Activated CD8-positive, alpha-beta memory T cell treated with anti-CD3 and anti-CD28 coated beads, Interleukin-2, amount 10 ng/mL, durations not matched to agents 7 days and 5 days (primary cell): ENCODE measurements at regions not wholly inside any gene's neighbourhood (a gene's known extent, or its start where the extent isn't known, plus 50 kb on each side); places are given as distances from the start of the nearest gene placed in this dataset.

Experiments used
- ATAC-seq: fragments of 150-1000 bp; cut with Tn5 transposase; one replicate; pipeline ENCODE4 v1.10.0; 2021; ENCODE audit warnings: moderate library complexity
- CTCF ChIA-PET: fragments of 350-600 bp; sonication (Branson Sonifier 250); formaldehyde crosslinking; loops from one replicate; lab custom pipeline; 2021; ENCODE audit warnings: antibody characterized with exemption; lab: Charles Lee
- DNase-seq: peaks from one replicate; pipeline ENCODE4 v3.0.0-alpha.2; 2020
- H3K27ac Mint-ChIP-seq: one replicate; pipeline ENCODE4 v1.8.0; 2021; ENCODE audit warnings: mild to moderate bottlenecking, mixed read lengths
- H3K27me3 Mint-ChIP-seq: one replicate; pipeline ENCODE4 v1.8.0; 2021; ENCODE audit warnings: mixed read lengths
- H3K36me3 Mint-ChIP-seq: one replicate; pipeline ENCODE4 v1.8.0; 2021; ENCODE audit warnings: mild to moderate bottlenecking, mixed read lengths
- H3K4me1 Mint-ChIP-seq: one replicate; pipeline ENCODE4 v1.8.0; 2021; ENCODE audit warnings: mixed read lengths
- H3K4me3 Mint-ChIP-seq: one replicate; pipeline ENCODE4 v1.8.0; 2021; ENCODE audit warnings: mild to moderate bottlenecking, moderate library complexity, mixed read lengths
- H3K9me3 Mint-ChIP-seq: one replicate; pipeline ENCODE4 v1.8.0; 2022; ENCODE audit warnings: low read depth, mixed read lengths

- CTCF ChIA-PET = interaction anchor here (1.2 kb wide), 1 partner anchor 485 kb away, joined by 3 read pairs; no protein-coding TSS in a partner anchor
- no peak overlapping the region for H3K4me3 Mint-ChIP-seq
- peaks cover 1% of the 10 kb centered on the region for H3K9me3 Mint-ChIP-seq
- DNase-seq (no peak), ATAC-seq (no peak)
- no peaks in the 10 kb centered on the region for H3K27me3 Mint-ChIP-seq
- H3K27ac Mint-ChIP-seq = no peak overlapping the region
- H3K36me3 Mint-ChIP-seq = peaks cover 5% of the 10 kb centered on the region
- H3K4me1 Mint-ChIP-seq = peaks cover 6% of the 10 kb centered on the region
Measured at GRCh38 chr12:91866566-91866965, 279.1 kb downstream of the BTG1 start.

- Mint-ChIP-seq H3K9me3 (peaks cover 3% of the 10 kb centered on the region), H3K4me3 (no peak overlapping the region), H3K27ac (no peak overlapping the region), H3K27me3 (no peaks in the 10 kb centered on the region), H3K36me3 (peaks cover 4% of the 10 kb centered on the region), H3K4me1 (no peaks in the 10 kb centered on the region)
- no peak for ATAC-seq
- DNase-seq = no peak
- CTCF ChIA-PET = interaction anchor here (1.2 kb wide), 1 partner anchor 10 kb away, joined by 3 read pairs; no protein-coding TSS in a partner anchor
Measured at GRCh38 chr12:91863702-91864101, 281.9 kb downstream of the BTG1 start.

- ATAC-seq (no peak), DNase-seq (no peak)
- Mint-ChIP-seq H3K36me3 (peaks cover 4% of the 10 kb centered on the region), H3K4me1 (no peaks in the 10 kb centered on the region), H3K4me3 (no peak overlapping the region), H3K9me3 (peaks cover 3% of the 10 kb centered on the region), H3K27ac (no peak overlapping the region), H3K27me3 (no peaks in the 10 kb centered on the region)
- CTCF ChIA-PET = no interaction called here
Measured at GRCh38 chr12:91861554-91861953, 284.1 kb downstream of the BTG1 start.

GRCh38 chr12:91859347-91859746 lies 286.3 kb downstream of the BTG1 start:
- CTCF ChIA-PET = no interaction called here
- Mint-ChIP-seq H3K4me1 (no peaks in the 10 kb centered on the region), H3K27me3 (no peaks in the 10 kb centered on the region), H3K36me3 (peaks cover 2% of the 10 kb centered on the region), H3K27ac (no peak overlapping the region), H3K4me3 (no peak overlapping the region), H3K9me3 (peaks cover 3% of the 10 kb centered on the region)
- ATAC-seq (no peak), DNase-seq (no peak)

GRCh38 chr12:91857813-91858542 lies 287.7 kb downstream of the BTG1 start:
- Mint-ChIP-seq H3K4me1 (no peaks in the 10 kb centered on the region), H3K9me3 (peaks cover 3% of the 10 kb centered on the region), H3K27ac (no peak overlapping the region), H3K36me3 (peaks cover 2% of the 10 kb centered on the region), H3K27me3 (no peaks in the 10 kb centered on the region), H3K4me3 (no peak overlapping the region)
- DNase-seq (no peak), ATAC-seq (no peak)
- CTCF ChIA-PET = no interaction called here

- Mint-ChIP-seq H3K27ac (no peak overlapping the region), H3K36me3 (no peaks in the 10 kb centered on the region), H3K9me3 (no peaks in the 10 kb centered on the region), H3K27me3 (no peaks in the 10 kb centered on the region), H3K4me1 (peaks cover 10% of the 10 kb centered on the region), H3K4me3 (no peak overlapping the region)
- ATAC-seq = no peak
- CTCF ChIA-PET = no interaction called here
- DNase-seq = no peak
Measured at GRCh38 chr12:91854725-91855124, 290.9 kb downstream of the BTG1 start.

GRCh38 chr12:91853350-91854127 lies 292.1 kb downstream of the BTG1 start:
- Mint-ChIP-seq H3K27ac (no peak overlapping the region), H3K27me3 (no peaks in the 10 kb centered on the region), H3K9me3 (peaks cover under 1% of the 10 kb centered on the region), H3K4me1 (peaks cover 10% of the 10 kb centered on the region), H3K36me3 (no peaks in the 10 kb centered on the region), H3K4me3 (no peak overlapping the region)
- DNase-seq (no peak), ATAC-seq (no peak)
- CTCF ChIA-PET = interaction anchor here (1.2 kb wide), 1 partner anchor 9 kb away, joined by 3 read pairs; no protein-coding TSS in a partner anchor

GRCh38 chr12:91852634-91853033 lies 293.0 kb downstream of the BTG1 start:
- Mint-ChIP-seq H3K9me3 (peaks cover 2% of the 10 kb centered on the region), H3K4me3 (no peak overlapping the region), H3K4me1 (peaks cover 10% of the 10 kb centered on the region), H3K27ac (no peak overlapping the region), H3K36me3 (no peaks in the 10 kb centered on the region), H3K27me3 (no peaks in the 10 kb centered on the region)
- ATAC-seq = no peak
- CTCF ChIA-PET = no interaction called here
- no peak for DNase-seq

GRCh38 chr12:91851741-91852477 lies 293.7 kb downstream of the BTG1 start:
- Mint-ChIP-seq H3K4me3 (no peak overlapping the region), H3K4me1 (peaks cover 10% of the 10 kb centered on the region), H3K9me3 (peaks cover 2% of the 10 kb centered on the region), H3K27ac (no peak overlapping the region), H3K36me3 (no peaks in the 10 kb centered on the region), H3K27me3 (peaks cover 2% of the 10 kb centered on the region)
- ATAC-seq (no peak), DNase-seq (no peak)
- CTCF ChIA-PET = no interaction called here

- Mint-ChIP-seq H3K9me3 (peaks cover 2% of the 10 kb centered on the region), H3K36me3 (peaks cover 5% of the 10 kb centered on the region), H3K27ac (no peak overlapping the region), H3K27me3 (peaks cover 2% of the 10 kb centered on the region), H3K4me3 (no peak overlapping the region), H3K4me1 (no peaks in the 10 kb centered on the region)
- CTCF ChIA-PET = interaction anchor here (1.6 kb wide), 1 partner anchor 35 kb away, joined by 4 read pairs; no protein-coding TSS in a partner anchor
- ATAC-seq (no peak), DNase-seq (no peak)
Measured at GRCh38 chr12:91846466-91847055, 299.1 kb downstream of the BTG1 start.

- no peaks in the 10 kb centered on the region for H3K4me1 Mint-ChIP-seq
- CTCF ChIA-PET = no interaction called here
- H3K36me3 Mint-ChIP-seq = peaks cover 5% of the 10 kb centered on the region
- ATAC-seq (no peak), DNase-seq (no peak)
- H3K9me3 Mint-ChIP-seq = peaks cover 2% of the 10 kb centered on the region
- peaks cover 2% of the 10 kb centered on the region for H3K27me3 Mint-ChIP-seq
- no peak overlapping the region for H3K27ac Mint-ChIP-seq
- H3K4me3 Mint-ChIP-seq = no peak overlapping the region
Measured at GRCh38 chr12:91845365-91845764, 300.3 kb downstream of the BTG1 start.

- Mint-ChIP-seq H3K27ac (no peak overlapping the region), H3K36me3 (peaks cover 5% of the 10 kb centered on the region), H3K9me3 (no peaks in the 10 kb centered on the region), H3K4me1 (no peaks in the 10 kb centered on the region), H3K4me3 (no peak overlapping the region), H3K27me3 (no peaks in the 10 kb centered on the region)
- DNase-seq = no peak
- ATAC-seq = no peak
- CTCF ChIA-PET = interaction anchor here (2.1 kb wide), 1 partner anchor 31 kb away, joined by 6 read pairs; no protein-coding TSS in a partner anchor
Measured at GRCh38 chr12:91841822-91842221, 303.8 kb downstream of the BTG1 start.

GRCh38 chr12:91836696-91837095 lies 308.9 kb downstream of the BTG1 start:
- CTCF ChIA-PET = no interaction called here
- no peaks in the 10 kb centered on the region for H3K4me1 Mint-ChIP-seq
- ATAC-seq = no peak

More at GRCh38 chr12:91836696-91837095, 308.9 kb downstream of the BTG1 start:
- no peaks in the 10 kb centered on the region for H3K36me3 Mint-ChIP-seq
- DNase-seq = no peak
- no peaks in the 10 kb centered on the region for H3K9me3 Mint-ChIP-seq
- no peaks in the 10 kb centered on the region for H3K27me3 Mint-ChIP-seq
- no peak overlapping the region for H3K27ac Mint-ChIP-seq
- no peak overlapping the region for H3K4me3 Mint-ChIP-seq
